Hematopoietic multipotent progenitor cell treated with erythropoietin and hydrocortisone succinate and interleukin-3 and kit ligand, for 15 days (in vitro differentiated cells): ENCODE measurements at regions not wholly inside any gene's neighbourhood (a gene's known extent, or its start where the extent isn't known, plus 50 kb on each side); places are given as distances from the start of the nearest gene placed in this dataset.
"Not testable (repeated sequence)": the region's sequence is repeated elsewhere in the genome, so short reads cannot be mapped to it uniquely, and the experiment has no call there.

ENCODE experiments used
- DNase-seq: peaks from one replicate; pipeline ENCODE4 v3.0.0-alpha.2; 2015; ENCODE audit warnings: low spot score

DNA sequence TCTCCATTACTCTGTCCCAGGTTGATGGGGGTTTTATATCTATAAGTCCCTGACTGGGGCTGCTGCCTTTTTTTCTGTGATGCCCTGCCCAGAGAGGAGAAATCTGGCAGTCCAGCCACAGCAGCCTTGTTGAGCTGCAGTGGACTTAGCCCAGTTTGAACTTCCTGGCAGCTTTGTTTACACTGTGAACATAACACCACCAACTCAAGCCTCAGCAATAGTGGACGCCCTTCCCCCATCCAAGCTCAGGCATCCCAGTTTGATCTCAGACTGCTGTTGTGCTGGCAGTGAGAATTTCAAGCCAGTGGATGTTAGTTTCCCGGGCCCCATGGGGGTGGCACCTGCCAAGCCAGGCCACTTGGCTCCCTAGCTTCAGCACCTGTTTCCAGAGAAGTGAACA is 298.5 kb upstream of the KDM5D start:
- no peak for DNase-seq

- no peak for DNase-seq
Observed at GRCh38 chrY:20025676-20026075, 281.1 kb upstream of the KDM5D start.

- not testable (repeated sequence) for DNase-seq
Observed at GRCh38 chrY:19993410-19993809, 248.9 kb upstream of the KDM5D start.

- no peak for DNase-seq
Observed at GRCh38 chrY:19973012-19973411, 228.5 kb upstream of the KDM5D start.

- DNase-seq: no peak
Observed at GRCh38 chrY:19947702-19948101, 203.2 kb upstream of the KDM5D start.

GRCh38 chrY:19899011-19899410 is 154.5 kb upstream of the KDM5D start:
- DNase-seq: no peak

- no peak for DNase-seq
Observed at GRCh38 chrY:19892076-19892964, 147.8 kb upstream of the KDM5D start.

GRCh38 chrY:19882145-19882544 is 137.6 kb upstream of the KDM5D start:
- DNase-seq: no peak

DNA sequence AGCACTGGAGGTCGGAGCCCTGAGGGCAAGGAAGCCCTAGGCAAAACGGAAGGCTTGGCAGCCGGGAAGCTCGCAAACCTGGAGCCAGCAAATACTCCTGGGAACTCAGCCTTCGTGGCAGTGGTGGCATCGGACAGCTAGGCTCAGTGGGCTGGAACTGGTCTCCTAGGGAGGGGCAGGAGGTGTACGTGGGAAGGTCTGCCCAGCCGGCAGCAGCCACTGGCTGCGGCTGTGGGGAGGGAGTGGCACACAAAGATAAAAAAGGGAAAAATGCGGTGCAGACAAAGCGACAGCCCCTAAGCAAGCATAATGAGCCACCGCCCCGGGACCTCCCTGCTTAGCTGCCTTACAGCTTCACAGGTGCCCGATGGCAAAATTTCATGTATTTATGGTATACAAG is 125.2 kb upstream of the KDM5D start:
- no peak for DNase-seq

- no peak for DNase-seq
Observed at GRCh38 chrY:19869281-19869680, 124.8 kb upstream of the KDM5D start.

GRCh38 chrY:19868647-19869046 is 124.1 kb upstream of the KDM5D start:
- DNase-seq: no peak

DNA sequence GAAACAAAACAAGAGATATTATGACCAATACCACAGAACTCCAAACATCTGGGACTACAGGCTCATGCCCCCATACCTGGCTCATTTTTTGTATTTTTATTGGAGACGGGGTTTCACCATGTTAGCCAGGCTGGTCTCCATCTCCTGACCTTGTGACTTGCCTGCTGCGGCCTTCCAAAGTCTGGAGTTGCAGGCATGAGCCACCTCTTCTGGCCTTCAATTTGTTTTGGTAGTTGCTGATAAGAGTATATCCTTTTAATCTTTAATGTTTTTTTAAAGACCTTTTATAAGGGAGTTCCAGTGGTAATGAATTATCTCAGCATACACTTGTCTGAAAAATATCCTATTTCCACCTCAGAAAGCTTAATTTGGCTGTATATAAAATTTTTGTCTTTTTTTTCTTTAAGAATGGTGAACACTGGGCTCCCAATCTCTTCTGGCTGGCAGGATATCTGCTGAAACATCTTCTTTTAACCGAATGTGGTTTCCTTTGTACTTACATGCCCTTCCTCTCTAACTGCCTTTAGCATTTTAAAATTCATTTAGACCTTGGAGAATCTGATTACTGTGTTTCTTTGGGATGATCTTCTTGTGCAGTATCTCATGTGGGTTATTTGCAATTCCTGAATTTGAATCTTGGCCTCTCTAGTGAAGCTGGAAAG is 112.1 kb upstream of the KDM5D start:
- DNase-seq: no peak

- DNase-seq: no peak
Observed at GRCh38 chrY:19842972-19843371, 98.4 kb upstream of the KDM5D start.

DNA sequence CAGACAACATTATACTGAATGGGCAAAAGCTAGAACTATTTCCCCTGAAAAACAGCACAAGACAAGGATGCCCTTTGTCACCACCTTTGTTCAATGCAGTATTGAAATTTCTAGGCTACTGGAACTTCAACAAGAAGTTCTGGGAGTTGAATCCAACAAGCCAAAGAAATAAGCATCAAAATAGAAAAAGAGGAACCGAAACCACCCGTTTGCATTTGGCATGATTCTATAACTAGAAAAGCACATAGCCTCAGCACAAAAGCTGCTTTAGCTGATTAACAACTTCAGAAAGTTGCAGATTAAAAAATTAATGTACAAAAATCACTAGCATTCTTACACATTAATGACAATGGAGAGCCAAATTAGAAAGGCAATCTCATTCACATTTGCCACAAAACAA is 79.6 kb upstream of the KDM5D start:
- DNase-seq: no peak

DNA sequence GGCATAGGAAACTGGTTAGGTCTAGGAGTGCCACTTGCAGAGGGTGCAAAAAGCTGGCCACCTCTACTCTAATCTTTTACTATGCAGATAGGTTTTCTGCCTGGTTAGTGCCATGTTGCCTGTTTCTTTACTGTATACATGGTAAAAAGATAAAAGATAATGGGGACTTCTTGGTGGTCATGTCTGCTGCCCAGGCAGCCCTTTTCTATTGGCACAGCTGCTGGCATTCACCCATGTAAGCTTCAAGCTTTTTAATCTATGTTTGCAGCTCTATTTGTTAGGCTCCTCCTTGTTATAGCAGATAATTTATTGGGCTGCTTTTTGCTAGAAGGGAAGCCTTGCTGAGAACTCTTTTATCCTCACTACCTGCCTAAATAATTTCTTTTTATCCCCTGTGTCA is 74.0 kb upstream of the KDM5D start:
- DNase-seq: peak; percentile 1

DNA sequence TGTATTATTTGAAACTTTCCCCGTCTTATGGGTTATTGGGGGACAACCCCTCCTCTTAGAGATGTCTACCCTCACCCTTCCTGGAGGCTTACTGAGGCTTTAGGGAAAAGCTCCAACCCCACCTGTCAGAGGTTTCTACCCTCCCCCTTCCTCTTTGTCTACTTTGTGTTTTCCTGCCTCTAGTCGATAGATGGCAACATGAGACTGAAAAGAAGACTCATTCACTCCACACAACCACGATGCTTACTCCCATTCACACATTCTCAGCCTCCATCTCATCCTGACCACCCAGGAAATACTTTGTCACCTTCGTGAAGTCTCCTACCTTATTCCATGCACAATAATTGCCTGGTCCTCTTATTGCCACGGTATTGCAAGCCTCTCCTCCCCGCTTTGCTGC is 72.4 kb upstream of the KDM5D start:
- DNase-seq: no peak

DNA sequence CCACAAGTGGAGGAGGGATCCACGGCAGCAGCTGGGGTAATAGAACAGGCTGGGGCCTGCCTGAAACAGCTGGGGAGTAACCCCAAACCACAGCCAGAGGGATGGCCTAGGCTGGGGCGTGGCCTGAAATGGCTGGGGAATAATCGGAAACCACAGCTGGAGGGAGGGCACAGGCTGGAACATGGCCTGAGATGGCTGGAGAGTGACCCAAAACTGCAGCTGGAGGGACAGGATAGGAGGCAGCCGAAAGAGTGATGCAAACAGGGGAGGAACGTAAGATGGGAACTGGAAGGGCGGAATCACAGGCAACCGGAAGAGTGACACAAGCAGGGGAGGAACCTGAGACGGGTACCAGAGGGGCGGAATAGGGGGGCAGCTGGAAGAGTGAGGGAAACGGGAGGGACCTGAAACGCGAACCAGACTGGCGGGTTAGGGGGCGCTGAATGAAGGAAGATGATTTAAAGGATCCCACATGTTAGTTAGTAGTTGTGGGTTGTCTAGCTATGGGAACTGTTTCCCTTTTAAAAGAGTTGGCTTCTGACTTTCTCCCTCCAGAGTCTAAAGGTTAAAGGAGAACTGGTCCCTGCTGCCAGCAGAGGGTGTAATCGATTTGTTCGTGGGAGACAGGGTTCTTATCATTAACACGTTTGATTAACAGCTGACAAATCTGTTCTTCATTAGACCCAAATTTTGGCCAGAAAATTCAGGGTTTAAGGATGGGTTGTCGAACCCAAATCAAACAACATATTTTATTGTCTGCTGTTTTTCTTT is 71.7 kb upstream of the KDM5D start:
- DNase-seq: peak; percentile 2
